GM18868 (cell line): ENCODE measurements at regions not wholly inside any gene's neighbourhood (a gene's known extent, or its start where the extent isn't known, plus 50 kb on each side); places are given as distances from the start of the nearest gene placed in this dataset.

ENCODE experiments used
- ATAC-seq: cut with Tn5 transposase; IDR thresholded peaks from one replicate; pipeline ENCODE4 v1.9.1; 2021; ENCODE audit warnings: mild to moderate bottlenecking, moderate library complexity; ENCODE audit not compliant: unreplicated experiment

DNA sequence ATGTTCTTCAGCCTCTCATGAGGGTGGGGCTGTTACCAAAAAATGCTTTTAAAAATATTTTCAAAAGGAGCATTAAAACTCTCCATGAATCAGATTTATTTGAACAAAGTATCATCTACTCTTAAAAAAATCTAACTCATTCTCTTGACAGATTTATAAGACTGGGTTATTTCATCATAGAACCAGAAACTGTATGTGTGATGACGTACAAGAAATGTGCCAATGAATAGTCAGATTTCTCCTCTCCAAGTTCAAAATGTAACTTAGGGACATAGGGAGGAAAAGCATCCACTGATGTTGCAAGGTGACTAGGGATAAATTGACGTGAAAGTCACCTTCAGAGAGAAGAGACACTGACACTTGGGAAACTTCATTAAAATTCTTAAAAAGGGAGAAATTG lies 89.1 kb upstream of the CLNK start:
- no peak for ATAC-seq

- no peak for ATAC-seq
These were observed 88.4 kb upstream of the CLNK start for GRCh38 chr4:10773010-10773409.

- ATAC-seq = no peak
These were observed 80.8 kb upstream of the CLNK start for GRCh38 chr4:10765386-10765785.

DNA sequence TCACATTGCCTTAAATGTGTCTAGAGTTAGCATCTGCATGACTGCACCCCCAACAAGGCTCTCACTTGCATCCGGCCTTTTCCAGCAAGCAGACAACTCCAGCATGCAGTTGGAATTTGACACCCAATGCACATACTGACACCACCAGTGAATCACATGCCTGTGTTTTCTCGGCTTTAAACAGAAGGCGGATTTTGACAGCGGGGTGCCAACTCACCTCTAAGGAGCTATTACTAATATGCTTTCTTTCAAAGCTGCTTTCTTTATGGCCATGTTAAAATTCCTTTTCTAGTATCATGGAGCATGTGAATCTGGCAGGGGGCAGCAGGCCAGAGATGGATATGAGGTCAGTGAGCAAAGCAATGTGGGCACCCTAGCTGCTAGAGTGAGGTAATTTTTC lies 78.0 kb upstream of the CLNK start:
- ATAC-seq = no peak

DNA sequence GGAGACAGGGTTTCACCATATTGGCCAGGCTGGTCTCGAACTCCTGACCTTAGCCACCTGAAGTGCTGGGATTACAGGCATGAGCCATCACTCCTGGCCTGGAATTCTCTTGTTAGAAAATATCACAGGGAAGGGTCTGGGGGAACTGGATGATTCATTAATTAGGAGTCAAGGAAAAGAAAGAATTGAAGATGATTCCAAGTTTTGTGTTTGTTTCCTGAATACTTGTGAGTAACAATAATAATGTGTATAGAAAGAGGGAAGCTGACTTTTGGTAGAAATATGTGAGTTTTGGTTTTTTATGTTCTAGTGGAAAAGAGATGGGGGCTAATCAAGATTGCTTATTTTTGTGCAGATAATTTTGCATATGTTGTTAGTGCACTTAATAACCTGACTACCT lies 77.3 kb upstream of the CLNK start:
- no peak for ATAC-seq

- ATAC-seq = no peak
These were observed 75.5 kb upstream of the CLNK start for GRCh38 chr4:10760086-10760485.

DNA sequence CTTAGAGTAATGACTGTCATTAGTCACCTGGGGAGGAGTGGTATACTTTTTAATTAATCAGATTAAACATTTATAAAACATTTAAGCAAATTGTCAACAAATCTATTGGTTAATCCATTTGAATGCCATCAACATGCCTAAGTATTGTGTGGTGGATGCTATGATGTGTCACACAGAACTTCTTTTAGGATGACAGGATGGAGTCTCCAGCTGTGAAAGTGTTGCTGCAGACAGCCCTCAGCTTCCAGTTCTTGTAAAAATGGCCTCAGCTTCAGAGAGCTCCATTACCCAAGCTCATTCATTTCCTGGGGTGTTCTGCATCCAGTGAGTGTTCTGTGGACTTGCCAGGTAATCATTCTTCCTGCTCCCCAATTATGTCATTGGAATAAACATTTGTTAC lies 74.3 kb upstream of the CLNK start:
- no peak for ATAC-seq

DNA sequence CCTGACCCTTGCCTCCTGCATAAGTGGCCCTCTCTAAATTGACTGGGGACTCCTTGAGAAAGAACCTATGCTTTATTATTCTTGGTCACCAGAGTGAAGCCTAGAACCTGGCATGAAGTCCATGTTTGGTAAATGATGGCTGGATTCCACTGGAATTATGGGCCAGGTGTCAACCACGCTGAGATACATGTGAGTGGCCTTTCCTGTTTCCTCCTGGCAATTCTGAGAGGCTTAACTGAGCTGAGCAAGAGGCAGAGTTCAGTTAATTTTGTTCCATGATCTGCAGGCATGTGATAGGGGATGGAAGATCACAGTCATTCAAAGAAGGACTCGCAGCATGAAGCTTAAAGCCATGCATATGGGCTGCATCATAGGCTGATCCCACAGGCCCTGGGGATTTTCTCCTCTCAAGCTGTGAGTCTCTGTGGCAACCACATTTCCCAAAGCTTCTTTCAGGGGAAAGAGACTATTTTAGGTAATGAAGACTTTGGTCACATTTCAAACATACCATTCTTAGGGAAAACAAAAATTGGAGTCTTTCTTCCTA lies 69.4 kb upstream of the CLNK start:
- no peak for ATAC-seq

GRCh38 chr4:10753336-10753735 lies 68.8 kb upstream of the CLNK start:
- no peak for ATAC-seq

- ATAC-seq = no peak
These were observed 66.1 kb upstream of the CLNK start for GRCh38 chr4:10750714-10751113.

DNA sequence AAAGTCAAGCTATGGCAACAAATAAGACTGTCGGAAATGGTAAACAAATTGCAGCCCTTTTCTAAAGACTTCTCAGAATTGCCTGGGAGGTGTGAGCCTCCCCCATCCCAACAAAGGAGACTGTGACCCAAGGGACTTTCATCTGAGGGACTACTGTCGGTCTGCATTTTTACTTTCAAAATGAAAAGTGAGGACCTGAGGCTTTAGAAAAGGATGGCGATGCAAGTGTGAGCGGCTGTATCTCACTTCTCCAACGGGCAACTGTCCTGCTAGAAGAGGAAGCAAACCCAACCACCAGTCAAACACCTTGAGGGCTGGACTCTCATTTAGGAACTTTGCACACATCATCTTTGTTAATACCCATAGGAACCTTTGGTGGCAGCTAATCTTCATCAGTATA lies 62.6 kb upstream of the CLNK start:
- peak; percentile 40 for ATAC-seq

GRCh38 chr4:10746371-10747171 lies 62.0 kb upstream of the CLNK start:
- ATAC-seq = no peak

- ATAC-seq = peak; percentile 63
These were observed 58.8 kb upstream of the CLNK start for GRCh38 chr4:10743357-10743756.

DNA sequence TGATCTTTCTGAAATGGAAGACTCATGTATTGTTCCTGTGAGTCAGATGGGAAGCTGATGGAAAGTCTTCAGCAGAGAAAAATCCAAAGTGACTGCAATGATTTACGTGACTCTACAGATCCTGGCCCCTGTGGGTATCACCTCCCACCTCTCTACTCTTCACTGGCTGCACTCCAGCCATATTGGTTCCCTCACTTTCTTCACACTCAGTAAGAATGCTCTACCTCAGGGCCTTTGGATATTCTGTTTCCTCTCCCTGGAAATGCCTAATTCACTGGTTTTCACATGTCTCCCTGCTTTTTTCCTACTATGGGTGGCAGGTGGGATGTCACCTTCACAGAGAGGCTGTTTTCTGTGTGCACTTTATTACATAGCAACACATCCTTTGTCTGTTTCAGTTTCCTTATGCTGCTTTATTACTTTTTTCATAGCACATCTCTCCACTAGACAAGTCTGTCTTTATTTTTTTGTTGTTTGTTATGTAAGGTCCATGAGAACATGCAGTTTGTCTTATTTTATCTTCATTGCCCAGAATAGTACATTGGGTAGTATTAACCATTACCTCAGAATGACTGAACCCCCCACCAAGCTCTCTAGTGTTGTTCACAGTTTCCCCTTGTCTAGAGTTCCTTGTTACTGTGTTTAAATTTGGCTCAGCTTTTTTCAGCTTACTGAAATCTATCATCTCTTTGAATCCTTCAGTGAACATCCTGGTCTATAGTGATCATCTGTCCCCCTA lies 57.6 kb upstream of the CLNK start:
- ATAC-seq = peak; percentile 34

GRCh38 chr4:10740891-10741620 lies 56.5 kb upstream of the CLNK start:
- ATAC-seq = no peak

- no peak for ATAC-seq
These were observed 55.7 kb upstream of the CLNK start for GRCh38 chr4:10740251-10740650.

- ATAC-seq = no peak
These were observed 54.4 kb upstream of the CLNK start for GRCh38 chr4:10738826-10739489.

DNA sequence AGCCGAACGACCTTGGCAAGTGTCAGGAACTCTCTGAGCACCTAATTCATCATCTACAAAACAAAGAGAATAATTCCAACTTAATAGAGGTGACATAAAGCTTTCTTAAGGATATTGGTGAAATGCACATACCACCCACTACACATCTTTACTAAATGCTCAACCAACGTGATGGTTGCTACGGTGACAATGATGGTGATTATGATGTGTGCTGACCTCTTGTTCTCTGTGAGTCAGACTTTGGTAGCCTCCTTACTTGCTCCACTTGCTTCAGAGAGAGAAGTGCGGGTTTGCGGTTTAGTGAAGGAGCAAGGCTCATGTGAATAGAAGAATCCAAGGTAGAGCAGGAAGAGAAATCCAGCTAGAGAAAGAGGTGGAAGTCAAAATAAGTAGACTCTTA lies 52.8 kb upstream of the CLNK start:
- ATAC-seq = no peak

- ATAC-seq = no peak
These were observed 52.3 kb upstream of the CLNK start for GRCh38 chr4:10736895-10737294.

DNA sequence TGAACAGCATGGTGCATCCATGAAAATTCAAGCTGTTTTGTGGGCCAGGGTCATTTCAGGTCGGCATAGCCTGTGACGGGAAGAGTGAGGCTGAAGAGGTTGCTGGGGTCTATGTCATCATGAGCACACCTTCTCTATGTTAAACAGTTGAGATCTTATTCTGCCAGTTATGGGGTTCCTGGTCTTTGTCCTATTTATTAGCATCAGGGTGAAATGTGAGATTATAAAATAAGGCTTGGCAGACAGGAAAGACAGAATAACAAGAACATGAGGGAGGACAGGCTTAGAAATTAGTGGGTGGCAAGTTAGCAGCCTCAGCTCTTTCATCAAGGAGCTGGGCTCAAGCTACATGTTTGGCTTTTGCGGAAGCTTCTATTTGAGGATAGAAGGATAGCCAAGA lies 51.7 kb upstream of the CLNK start:
- ATAC-seq = no peak

DNA sequence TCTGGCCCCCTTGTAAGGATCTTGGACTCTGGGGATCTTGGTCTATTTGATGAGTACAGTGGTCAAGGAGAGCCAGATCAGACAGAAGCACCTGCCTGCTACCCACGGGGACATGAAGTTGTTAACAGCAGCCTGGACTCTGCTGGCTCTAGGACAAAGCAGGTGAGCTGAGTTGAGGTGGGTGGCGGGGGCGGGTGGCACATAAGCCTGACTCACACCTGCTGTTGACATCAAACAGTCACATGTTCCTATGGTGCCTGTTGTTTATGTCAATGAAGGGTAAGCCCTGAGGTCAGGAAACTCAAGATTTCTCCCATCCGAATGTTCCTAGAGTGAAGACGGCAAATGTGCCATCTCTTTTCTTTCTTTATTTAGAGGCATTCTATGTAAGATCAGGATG lies 50.1 kb upstream of the CLNK start:
- ATAC-seq = no peak
